ENCODE measurements at regions not wholly inside any gene's neighbourhood (a gene's known extent, or its start where the extent isn't known, plus 50 kb on each side); places are given as distances from the start of the nearest gene placed in this dataset.

GRCh38 chr3:104779324-104779723 lies 587.4 kb upstream of the ALCAM start:
- TF ChIP-seq, protein P1, sequence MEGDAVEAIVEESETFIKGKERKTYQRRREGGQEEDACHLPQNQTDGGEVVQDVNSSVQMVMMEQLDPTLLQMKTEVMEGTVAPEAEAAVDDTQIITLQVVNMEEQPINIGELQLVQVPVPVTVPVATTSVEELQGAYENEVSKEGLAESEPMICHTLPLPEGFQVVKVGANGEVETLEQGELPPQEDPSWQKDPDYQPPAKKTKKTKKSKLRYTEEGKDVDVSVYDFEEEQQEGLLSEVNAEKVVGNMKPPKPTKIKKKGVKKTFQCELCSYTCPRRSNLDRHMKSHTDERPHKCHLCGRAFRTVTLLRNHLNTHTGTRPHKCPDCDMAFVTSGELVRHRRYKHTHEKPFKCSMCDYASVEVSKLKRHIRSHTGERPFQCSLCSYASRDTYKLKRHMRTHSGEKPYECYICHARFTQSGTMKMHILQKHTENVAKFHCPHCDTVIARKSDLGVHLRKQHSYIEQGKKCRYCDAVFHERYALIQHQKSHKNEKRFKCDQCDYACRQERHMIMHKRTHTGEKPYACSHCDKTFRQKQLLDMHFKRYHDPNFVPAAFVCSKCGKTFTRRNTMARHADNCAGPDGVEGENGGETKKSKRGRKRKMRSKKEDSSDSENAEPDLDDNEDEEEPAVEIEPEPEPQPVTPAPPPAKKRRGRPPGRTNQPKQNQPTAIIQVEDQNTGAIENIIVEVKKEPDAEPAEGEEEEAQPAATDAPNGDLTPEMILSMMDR (IDR thresholded peaks at IDR 0.05): no peak
- TF ChIP-seq POLR2A (IDR thresholded peaks at IDR 0.05): no peak
